ENCODE measurements at regions not wholly inside any gene's neighbourhood (a gene's known extent, or its start where the extent isn't known, plus 50 kb on each side); places are given as distances from the start of the nearest gene placed in this dataset.

DNA sequence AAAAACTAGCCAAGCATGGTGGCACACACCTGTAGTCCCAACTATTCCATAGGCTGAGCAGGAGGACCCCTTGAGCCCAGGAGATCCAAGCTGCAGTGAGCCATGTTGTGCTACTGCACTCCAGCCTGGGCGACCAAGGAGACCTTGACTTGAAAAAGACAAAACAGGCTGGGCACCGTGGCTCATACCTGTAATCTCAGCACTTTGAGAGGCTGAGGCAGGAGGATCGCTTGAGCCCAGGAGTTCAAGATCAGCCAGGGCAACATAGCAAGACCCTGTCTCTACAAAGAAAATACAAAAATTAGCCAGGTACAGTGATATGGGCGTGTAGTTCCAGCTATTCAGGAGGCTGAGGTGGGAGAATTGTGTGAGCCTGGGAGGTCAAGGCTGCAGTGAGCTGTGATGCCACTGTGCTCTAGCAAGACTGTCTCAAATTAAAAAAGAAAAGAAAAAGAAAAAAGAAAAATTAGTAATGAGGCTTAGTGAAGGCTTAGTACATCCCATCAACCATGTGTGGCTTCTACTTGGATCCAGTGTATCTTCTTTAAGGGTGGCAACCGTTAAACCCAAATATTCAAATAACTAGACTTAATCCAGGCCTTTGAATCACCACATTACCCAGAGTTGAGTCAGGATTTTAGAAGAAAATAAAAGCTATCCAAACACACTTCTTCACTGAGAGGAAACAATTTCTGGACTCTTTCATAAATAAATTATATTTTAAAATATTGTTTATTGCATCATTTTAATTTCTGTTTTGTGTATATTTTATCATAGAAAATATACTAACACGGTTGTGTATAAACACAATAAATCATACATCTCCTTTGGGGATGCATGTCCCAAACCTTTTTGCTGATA, 74.3 kb upstream of the RAB4A start:
- no peak for DNase-seq

DNA sequence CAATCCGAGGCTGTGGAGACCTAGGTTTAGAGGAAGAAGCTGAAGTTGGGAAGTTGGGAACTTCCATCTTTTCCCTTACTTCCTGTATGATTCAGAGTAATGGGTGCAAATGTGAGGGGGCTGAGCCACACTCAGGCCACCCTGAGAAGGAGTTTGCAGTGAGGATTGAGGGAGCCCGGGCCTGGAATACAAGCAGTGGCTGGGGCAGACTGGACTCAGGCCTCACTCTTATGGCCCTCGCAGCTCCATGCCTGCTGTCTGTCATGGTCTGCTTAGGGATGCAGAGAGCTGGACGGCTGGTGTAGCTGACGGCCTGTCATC, 73.7 kb upstream of the RAB4A start:
- DNase-seq = no peak

DNA sequence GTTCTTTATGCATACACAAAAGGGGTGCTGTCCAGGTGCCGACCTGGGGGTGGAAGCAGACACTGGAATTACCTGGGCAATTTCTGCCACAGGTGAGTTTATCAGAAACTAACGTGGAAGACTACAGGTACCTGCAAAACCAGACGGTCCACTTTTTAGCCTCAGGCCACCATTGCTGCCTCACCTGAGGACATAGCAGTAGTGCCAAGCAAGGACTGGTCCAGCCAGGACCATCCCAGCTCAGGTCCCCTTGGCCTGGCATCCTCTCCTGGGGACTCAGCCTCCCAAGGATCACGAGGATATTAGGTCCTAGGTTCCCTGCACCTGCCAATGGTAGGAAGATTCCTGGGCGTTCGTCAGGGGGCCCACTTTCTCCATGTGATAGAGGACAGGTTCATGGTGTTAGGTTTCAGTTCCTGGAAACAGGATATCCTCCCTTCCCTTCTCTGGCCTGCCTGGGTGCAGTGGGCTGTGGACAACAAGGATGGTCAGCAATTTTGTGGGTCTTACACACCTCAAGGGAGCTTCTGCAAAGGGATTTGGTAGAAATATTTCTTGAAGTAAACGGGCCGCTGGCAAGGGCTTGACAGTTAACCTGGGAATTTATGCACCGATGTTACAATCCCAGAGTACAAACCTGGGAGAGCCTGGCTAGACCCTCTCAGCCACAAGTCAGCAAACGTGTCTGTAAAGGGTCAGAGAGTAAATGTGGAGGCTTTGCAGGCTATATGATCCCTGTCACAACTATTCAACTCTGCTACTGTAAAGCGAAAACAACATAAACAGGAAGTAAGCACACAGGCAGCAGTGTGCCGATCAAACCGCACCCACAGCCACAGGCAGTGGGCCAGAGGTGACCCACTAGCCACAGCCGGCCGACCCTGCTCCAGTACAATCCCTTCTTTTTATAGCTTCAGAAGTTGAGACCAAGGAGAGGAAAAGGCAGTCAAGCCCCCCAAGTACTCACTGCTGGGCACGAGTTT, 71.4 kb upstream of the RAB4A start:
- no peak for DNase-seq

DNA sequence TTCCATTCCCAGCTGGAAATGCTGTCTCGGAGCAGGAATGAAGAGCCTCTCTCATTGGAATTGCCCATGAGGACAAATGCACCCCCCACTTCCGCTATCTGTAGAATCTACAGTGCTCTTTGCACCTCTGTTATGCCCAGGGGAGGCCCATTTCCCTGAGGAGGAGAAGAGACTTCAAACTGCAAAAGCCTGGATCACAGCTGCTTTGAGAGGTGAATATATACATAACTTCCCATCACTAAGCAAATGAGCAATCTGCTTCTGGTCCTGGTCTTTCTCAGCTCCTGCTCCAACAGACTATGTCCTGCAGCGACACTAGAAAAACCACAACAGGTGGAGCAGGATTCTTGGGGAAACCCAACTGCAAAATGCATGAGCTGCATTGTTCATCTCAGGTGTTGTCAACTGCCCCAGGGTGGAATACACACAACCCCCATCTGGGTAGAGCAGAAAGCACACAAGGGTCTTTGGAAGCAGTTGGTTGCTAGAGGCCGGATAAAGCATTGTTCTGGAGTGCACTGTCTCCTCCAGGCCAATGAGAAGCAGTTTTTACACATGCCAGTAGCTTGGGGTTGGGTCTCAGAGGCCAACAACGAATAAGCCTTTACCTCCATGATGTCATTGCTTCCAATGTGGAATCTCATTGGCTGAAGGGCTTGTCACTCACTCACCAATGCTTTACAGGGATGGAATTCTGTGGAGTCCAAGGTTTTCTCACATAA, 67.7 kb upstream of the RAB4A start:
- DNase-seq = no peak

DNA sequence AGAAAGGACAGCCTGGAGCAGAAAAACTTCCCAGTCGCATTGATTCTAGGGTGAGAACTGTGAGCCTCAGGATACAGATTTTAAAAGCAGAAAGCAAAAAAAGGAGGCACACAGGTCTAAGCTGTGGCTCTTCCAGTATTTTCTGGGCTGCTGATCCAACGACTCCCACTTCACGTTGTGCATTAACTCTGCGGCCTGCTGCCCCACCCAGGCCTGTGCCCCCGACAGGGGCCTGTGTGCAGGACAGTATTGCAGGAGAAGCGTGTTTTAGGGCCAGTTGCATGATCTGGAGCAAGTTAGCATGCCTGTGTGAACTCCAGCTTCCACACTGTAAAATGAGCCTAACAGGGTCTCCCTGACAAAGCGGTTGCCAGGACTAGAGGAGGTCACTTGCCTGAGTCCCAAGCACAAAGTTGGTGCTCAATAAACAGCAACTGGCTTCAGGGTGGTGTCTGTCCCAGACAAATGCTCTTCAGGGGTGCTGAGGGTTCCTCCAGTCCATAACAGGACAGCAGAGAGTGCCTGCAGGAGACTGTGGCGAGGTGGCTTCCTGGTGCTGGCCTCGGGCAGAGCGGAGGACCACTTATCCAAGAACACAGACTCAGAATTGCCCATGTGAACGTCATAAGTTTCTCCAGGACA, 66.8 kb upstream of the RAB4A start:
- DNase-seq = no peak

DNA sequence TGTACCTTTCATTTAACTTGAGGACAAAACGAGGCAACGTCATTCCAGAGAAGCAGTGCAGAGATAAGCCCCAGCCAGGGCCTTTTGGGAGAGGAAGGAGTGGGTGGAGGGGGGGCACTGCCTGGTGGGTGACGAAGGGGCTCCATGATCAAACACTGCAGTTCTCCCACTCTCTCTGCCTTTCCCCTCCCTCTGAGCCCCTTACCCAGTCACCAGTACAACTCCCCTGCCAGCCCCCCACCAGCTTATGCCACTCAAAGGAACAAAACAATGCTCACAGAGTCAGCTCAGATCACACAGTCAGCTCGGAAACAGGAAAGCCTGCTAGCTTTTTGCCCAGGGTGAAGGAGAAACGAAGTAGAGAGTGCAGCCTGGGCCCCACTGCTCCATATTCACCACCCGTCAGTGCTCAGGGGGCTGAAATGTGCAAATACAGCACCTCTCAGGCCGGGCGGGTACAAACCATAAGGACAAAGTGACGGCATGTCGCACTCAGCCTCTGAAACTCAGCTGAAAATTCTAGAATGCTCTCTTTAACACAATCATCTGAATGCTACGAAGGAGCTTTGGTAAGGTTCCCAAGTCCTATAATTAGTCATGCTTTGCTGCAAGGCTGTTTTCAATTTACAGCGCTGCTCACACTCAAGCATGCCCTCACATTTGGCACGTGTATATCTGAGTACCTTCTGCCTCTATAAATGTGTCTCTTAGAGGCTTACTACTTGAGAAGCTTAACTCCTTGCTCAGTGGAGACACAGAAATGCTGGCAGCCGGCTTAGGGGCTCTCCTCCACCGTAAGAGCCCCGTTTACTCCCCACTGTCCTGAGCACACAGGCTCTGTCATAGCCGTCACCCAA, 65.8 kb upstream of the RAB4A start:
- DNase-seq = no peak

DNA sequence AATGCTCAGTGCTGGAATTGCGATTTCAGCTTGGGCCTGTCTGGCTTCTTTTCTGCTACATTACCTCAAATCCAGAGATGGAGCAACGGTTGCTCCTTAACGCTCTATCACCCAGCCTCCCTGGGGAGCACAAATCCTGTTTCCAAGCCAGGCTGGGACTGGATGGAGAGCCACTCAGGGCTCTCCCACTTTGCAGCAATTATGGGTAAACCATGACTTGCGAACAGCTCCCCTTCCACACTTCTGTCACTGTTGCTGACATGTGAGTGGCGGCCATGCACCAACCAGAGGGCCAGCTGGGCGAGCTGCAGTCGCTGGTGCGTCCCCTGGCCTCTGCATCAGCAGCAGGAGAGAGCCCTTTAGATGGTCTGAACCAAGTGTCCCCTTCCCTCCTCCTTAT, 65.1 kb upstream of the RAB4A start:
- DNase-seq = no peak

DNA sequence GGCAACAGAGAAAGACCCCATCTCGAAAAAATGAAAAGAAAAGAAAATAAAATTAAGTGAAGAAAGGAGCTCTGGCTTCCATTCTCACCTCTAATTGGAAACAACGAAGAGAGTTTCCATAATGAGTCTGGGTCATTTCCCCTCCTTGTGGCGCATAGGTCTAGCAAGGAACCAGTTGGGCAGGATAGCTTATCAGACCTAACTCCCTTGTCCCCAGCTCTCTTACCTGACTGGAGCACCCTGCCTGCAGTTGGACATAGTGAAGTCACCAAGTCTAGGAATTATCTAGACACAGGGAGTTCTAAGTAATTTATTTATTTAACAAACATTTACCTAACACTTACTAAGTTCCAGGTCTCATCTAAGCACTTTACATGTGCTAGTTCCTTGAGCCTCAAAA, 63.0 kb upstream of the RAB4A start:
- no peak for DNase-seq

DNA sequence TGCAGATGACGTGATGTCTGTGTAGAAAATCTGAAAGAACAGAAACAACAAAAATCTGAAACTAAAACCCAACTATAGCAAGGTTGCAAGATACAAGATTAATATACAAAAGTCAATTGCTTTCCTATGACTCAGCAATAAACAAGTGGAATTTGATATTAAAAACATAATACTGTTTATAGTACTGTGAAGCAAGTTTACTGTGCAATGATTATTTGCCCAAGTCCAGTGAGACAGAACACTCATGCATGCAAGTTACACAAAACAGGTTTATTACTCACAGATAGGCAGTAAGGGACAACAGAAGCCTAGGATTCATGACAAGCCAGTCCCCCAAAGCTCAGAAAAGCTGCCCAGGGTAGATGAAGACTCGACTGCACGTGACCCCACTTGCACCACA, 62.4 kb upstream of the RAB4A start:
- no peak for DNase-seq

DNA sequence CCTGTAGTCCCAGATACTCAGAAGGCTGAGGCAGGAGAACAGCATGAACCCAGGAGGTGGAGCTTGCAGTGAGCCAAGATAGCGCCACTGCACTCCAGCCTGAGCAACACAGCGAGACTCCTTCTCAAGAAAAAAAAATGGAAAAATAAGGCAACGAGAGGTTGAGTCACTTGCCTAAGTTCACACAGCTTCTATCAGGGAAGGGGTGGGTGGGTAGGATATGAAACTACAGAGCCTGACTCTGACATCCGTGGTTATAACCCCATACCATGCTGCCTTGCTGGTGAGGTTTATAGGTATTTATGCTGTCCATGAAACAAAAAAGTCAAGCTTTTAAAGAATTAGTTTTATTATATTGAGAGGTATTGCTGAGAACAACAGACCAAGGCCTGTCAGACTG, 61.5 kb upstream of the RAB4A start:
- no peak for DNase-seq

DNA sequence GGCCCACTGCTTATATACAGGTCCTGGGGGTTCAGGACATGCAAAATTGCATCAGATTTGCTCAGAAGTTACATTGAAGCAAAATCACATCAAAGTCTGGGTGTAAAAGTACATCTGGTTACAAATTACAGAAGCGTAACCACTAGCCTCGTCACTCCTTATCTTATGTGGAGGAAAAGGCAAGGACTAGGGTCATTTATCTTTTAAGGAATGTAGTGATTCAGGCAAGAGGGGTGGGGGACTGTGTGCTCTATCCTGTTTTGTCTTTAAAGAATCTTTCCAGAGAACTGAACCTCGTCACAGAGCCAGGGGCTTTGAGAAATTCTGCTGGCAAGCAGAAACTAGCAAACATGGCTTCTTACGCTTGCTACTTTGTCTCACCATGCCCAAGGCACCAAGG, 61.1 kb upstream of the RAB4A start:
- no peak for DNase-seq

DNA sequence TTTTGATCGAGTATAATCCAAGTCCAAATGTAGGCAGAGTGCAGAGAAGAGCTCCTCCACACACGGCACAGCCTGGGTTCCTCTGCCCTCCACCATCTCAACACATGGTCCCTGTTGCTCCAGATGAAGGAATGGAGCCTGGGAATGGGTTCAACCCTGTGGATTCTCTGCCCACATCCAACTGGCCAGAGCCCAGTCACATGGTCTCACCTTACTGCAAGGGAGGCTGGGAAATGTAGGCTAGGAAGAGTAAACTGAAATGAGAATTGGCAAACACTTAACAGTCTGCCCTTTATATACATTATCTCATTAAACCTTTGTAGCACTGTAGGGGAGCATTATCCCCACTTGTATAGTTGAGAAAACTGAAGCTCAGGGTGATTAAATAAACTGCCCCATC, 60.1 kb upstream of the RAB4A start:
- DNase-seq = no peak

DNA sequence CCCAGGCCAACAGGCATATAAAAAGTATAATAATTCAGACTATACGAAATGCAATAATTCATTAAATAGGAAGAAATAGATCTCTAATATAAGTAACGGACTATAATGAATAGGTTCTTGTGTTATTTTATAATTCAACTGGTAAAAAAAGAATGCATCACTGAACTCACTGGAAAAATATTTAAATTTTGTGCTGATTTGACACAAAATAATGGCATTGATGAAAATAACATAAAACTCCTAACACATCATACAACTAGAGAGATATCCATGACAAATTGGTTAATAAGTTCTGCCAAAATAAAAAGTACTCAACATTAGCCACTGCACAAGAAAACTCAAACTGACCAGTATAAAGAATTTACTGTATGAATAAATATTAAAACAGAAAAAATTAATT, 57.1 kb upstream of the RAB4A start:
- DNase-seq = no peak

DNA sequence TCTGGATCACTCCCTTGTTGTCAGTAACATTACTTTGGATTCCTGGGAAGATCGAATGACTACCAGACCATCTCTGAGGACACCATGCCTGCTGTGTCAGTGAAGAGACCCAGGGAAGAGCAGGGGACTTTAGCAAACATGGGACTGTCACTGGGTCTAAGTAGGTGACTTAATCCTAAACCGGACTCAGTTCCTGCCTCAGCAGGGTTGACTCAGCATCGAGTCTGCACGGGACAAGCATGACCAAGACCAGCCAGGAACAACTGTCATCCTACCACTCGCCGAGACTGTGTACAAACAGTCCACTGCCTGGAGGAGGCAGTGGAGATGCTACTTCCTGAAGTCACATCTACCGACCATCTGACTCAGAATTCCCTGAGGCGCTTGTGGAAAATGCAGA, 53.2 kb upstream of the RAB4A start:
- DNase-seq = no peak

DNA sequence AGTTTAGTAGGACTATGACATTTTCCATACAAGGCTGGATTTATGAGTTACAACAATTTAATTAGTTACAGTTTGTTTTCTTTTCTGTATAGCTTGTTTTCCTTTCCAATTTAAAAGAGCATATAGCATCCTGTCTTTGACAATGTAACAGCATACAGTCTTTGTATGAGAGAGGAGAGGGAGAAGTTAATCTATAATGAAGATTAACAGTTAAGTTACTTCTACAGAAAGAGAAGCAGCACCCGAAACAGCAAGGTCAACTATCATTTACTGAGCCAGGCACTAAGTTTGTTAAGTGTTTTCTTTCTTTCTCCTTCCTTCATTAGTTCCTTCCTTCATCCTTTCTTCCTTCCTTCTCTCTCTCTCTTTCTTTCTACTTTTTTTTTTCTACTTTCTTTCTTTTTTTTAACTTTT, 52.3 kb upstream of the RAB4A start:
- no peak for DNase-seq

DNA sequence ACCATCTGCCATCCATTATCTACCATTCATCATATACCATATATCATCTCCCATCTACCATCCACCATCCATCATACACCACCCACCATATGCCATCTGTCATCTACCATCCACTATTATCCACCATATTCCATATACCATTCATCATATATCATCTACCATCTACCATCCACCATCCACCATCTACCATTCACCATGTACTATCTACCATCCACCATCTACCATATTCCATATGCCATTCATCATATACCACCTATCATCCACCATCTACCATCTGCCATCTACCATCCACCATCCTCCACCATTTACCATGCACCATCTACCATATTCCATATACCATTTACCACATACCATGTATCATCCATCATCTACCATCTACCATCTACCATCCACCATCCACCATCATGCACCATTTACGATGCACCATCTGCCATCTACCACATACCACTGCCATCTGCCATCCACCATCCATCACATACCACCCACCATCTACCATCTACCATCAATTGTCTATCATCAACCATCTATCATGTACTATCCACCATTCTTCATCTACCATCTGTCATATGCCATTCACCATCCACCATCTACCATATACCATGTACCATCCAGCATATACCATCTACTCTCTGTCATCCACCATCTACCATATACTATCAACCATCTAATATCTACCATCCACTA, 50.6 kb upstream of the RAB4A start:
- no peak for DNase-seq

DNA sequence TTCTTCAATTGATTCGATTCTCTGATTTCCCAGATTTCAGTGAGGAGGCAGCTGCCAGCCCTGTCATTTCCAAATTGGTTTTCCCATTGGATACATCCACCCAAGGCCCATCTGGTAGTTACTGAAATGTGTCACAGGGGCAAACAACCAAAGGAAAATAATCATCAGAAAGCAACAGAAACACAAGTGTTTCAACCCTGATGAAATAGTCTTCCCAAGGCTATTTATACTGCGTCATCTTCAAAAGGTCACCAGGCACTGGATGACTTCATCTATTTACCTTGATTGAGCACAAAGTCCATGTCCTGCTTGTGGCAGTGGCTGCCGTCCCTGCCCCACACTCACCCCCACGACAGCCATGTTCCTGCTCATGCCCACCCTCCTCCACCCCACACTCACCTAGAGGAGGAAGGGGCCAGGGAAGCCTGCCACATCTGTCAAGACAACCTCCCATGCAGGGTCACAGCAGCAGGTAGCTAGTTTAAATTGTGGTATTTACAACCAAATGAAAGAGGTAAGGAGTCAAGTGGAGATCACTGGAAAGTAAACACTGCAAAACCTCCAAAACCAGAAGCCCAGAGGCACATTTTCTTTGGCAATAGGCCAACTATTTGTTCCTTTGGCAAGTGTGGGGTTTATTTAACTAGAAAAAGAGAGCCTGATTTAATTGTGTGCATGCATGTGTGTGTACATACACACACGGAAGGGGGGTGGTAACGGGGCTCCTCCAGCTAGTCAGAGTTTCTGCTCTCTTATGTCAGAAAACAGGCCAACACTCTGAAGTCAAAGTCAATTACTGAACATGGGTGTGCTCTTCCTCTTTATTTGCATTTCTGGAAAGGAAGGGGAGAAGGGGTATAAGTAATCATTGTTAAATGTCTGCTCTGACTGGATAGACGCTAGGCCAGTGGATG, 49.5 kb upstream of the RAB4A start:
- peak; percentile 62 for DNase-seq
